Prostate gland (tissue), 2 donors: ENCODE measurements at regions not wholly inside any gene's neighbourhood (a gene's known extent, or its start where the extent isn't known, plus 50 kb on each side); places are given as distances from the start of the nearest gene placed in this dataset.

Source experiments
- POLR2A ChIP-seq: fragments of 450-650 bp; IDR thresholded peaks from one replicate; pipeline ENCODE4 v1.6.1; 2016; ENCODE audit warnings: antibody characterized with exemption, mild to moderate bottlenecking
- POLR2AphosphoS5 ChIP-seq: sonication (generic); formaldehyde crosslinking; IDR thresholded peaks from one replicate; pipeline ENCODE4 v1.6.1; 2017; ENCODE audit warnings: antibody characterized with exemption
- TF ChIP-seq, protein P1 (sequence below), 4 experiments: fragments of 200-600 bp in 2 of 4; fragments of 450-650 bp in 2 of 4; sonication (generic) in 2 of 4; IDR thresholded peaks; 1 replicate in 3 of 4; 2 replicates in 1 of 4; pipeline ENCODE4 v1.5.1; 2016 to 2019; ENCODE audit warnings: antibody characterized with exemption in 4 of 4, mild to moderate bottlenecking in 2 of 4, moderate library complexity in 2 of 4

DNA sequence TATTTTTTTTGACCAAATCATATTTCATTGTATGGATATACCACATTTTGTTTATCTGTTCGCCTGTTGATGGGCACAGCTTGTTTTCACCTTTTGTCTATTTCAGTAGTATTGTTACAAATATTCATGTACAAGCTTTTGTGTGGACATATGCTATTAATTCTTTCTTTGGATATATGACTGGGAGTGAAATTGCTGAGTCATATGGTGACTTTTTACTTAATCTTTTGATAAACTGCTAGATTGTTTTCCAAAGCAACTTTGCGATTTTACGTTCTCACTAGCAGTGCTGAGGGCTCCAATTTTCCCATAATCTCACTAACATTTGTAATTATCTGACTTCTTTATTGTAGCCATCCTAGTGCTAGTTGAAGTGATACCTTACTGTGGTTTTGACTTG lies 112.4 kb downstream of the CD8B2 start:
- TF ChIP-seq, protein P1, sequence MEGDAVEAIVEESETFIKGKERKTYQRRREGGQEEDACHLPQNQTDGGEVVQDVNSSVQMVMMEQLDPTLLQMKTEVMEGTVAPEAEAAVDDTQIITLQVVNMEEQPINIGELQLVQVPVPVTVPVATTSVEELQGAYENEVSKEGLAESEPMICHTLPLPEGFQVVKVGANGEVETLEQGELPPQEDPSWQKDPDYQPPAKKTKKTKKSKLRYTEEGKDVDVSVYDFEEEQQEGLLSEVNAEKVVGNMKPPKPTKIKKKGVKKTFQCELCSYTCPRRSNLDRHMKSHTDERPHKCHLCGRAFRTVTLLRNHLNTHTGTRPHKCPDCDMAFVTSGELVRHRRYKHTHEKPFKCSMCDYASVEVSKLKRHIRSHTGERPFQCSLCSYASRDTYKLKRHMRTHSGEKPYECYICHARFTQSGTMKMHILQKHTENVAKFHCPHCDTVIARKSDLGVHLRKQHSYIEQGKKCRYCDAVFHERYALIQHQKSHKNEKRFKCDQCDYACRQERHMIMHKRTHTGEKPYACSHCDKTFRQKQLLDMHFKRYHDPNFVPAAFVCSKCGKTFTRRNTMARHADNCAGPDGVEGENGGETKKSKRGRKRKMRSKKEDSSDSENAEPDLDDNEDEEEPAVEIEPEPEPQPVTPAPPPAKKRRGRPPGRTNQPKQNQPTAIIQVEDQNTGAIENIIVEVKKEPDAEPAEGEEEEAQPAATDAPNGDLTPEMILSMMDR (IDR thresholded peaks at IDR 0.05) = no peak
- TF ChIP-seq POLR2A (no peak), POLR2AphosphoS5 (no peak)
